ENCODE measurements at regions not wholly inside any gene's neighbourhood (a gene's known extent, or its start where the extent isn't known, plus 50 kb on each side); places are given as distances from the start of the nearest gene placed in this dataset.
"Not testable (repeated sequence)": the region's sequence is repeated elsewhere in the genome, so short reads cannot be mapped to it uniquely, and the experiment has no call there.

GRCh38 chr4:83917572-83917971, 381.7 kb downstream of the GPAT3 start:
- DNase-seq (ENCODE audit: low read depth) = no peak

GRCh38 chr4:83910693-83911092, 374.8 kb downstream of the GPAT3 start:
- no peak for DNase-seq (ENCODE audit: low read depth)

DNA sequence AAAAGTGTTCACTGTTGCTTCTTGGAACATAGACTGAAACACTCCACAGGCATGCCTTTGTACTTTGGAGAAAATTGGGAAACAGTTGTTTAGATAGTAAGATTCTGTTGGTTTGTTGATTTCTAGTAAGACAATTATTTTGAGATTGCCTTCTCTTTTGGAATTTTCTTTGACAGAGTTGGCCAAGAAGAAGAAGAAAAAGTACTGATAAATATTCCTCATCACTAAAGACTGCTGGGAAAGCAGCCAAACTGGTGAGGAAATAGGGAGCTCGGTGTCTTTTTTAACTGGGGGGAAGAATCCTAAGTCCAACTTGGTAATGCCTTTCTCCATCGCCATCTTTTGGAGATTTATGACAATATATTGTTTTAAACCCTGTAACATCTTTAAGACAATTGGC, 370.7 kb downstream of the GPAT3 start:
- DNase-seq (ENCODE audit: low read depth) = no peak

- no peak for DNase-seq (ENCODE audit: low read depth)
These were observed 370.0 kb downstream of the GPAT3 start for GRCh38 chr4:83905952-83906351.

- not testable (repeated sequence) for DNase-seq (ENCODE audit: low read depth)
These were observed 367.8 kb downstream of the GPAT3 start for GRCh38 chr4:83903740-83904139.

DNA sequence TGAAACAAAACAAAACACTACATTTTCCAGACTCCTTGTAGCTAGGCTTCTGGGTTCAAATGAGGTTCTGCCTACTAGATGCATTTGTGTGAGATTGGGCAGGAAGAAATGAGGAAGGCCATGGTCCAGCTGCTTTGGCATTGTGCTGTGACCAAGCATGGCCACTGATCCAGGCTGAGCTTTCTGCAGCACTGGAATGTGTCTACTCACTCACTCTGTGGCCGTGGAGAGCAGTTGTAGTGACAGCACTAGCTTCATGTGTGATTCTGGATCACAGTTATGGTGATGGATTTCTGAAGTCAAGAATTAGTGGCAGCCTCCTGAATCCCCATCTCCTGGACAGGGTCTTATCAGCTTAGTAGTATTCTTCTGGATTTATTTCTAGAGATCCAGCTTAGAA, 358.9 kb downstream of the GPAT3 start:
- DNase-seq (ENCODE audit: low read depth) = no peak

DNA sequence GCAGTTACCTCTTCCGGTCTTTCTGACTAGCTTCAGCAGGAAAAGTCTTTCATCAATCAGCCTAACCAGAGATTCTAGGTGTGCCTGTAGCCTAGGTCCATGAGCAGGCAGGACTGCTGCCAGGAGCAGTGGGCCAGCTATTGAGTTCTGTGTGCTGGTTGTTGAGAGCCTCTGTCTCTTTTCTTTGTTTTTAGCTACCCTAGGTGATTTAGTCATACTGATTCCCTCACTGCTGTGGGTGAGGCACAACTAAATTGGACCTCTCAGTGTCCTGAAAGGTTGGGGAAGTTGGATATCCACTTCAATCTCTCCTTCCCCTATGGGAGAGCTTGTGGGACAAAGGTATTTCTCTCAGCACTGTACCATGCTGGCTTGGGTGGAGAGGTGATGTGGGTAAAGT, 354.9 kb downstream of the GPAT3 start:
- no peak for DNase-seq (ENCODE audit: low read depth)

DNA sequence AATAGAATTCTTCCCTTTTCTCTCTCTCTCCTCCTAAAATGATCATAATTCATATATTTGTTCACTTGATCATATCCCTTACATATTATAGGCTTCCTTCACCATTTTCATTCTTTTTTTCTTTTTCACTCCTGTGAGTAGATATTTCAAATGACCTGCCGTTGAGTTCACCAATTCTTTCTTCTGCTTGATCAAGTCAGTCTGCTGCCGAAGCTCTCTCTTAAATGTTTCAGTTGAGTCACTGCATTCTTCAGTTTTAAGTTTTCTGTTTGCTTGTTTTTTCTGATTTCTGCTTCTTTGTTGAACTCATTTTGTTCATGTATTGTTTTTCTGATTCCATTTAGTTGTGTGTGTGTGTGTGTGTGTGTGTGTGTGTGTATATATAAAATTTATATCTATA, 354.3 kb downstream of the GPAT3 start:
- DNase-seq (ENCODE audit: low read depth) = no peak

GRCh38 chr4:83889802-83890201, 353.9 kb downstream of the GPAT3 start:
- peak; percentile 41 for DNase-seq (ENCODE audit: low read depth)

GRCh38 chr4:83885256-83886182, 349.6 kb downstream of the GPAT3 start:
- no peak for DNase-seq (ENCODE audit: low read depth)

GRCh38 chr4:83876047-83876446, 340.1 kb downstream of the GPAT3 start:
- DNase-seq (ENCODE audit: low read depth) = no peak

- DNase-seq (ENCODE audit: low read depth) = no peak
These were observed 339.5 kb downstream of the GPAT3 start for GRCh38 chr4:83875437-83875836.

DNA sequence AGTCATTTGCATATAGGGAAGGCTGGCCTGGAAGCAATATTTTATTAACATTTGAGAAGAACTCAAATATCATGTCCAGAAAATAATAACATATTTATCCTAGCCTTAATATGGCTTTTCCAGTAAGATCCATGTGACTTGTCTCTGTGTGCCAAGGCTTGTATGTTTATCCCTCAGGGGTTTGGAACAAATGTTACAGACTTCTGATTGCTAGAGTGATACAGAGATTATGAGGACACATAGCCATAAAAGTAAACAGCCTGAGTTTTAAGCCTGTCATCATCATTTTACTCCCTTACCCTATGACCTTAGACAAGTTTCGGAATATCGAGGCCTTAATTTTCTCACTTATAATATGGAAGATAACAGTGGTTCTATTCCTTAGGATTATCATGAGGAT, 338.1 kb downstream of the GPAT3 start:
- no peak for DNase-seq (ENCODE audit: low read depth)

DNA sequence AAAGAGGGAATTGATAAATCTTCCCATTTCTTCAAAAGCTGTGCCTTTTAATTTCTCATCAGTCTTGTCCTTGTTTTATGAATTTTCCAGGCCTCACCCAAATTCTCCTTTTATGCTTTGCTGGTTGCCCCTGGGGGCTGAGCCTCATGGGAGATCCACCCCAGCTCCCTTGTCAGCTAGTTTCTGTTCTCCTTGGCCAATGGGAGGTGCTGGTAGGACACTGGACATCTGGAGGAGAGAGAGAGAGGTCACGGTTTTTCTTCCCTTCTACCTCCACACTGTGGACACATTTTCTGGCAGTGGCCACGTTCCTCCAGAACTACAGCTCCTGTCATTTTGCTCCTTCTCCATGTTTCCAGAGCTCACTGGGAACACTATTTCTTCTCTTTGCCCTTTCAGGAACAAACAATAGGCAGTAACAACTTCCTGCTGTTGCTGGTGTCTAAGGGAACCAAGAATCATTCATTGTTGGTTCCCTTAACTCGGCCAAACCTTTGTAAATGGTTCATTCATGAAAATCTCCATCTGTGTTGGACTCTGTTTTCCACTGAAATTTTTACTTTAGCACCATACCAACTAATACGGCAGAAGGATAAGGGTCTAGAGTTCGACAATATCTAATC, 334.5 kb downstream of the GPAT3 start:
- DNase-seq (ENCODE audit: low read depth) = no peak

DNA sequence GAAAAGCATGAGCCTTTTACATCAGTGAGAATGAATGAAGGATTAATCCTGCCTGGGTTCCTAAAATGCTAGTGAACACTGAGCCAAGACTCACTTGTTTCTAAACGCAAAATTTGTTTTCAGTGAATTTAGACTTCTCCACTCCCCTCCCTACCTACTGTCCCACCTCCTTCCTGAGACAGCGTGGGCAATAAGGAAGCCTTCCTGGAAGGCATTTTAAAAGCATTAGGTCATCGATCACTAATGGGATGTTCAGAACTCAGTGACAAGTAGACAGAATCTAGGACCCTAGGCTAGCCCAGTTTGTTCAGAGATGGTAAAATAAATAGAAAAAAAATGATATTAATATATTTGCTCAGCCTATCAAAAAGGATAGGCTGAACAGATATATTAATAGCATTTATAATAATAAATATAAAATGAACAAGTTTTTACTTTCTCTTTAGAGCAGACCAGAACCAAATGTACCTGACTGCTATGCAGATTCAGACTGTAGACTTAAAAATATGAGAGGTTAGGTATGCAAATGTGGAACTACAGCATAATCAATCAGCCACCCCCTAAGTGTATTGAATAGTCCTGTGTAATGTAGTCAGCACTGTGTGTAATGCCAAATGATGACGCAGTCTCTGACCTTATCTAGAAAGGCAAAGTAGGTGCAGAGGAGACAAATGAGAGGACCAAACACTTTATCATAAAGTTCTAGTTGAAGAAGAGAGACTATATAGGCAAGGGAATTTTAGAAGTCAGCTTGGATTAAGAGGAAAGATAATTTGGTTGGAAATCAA, 331.1 kb downstream of the GPAT3 start:
- DNase-seq (ENCODE audit: low read depth) = no peak

DNA sequence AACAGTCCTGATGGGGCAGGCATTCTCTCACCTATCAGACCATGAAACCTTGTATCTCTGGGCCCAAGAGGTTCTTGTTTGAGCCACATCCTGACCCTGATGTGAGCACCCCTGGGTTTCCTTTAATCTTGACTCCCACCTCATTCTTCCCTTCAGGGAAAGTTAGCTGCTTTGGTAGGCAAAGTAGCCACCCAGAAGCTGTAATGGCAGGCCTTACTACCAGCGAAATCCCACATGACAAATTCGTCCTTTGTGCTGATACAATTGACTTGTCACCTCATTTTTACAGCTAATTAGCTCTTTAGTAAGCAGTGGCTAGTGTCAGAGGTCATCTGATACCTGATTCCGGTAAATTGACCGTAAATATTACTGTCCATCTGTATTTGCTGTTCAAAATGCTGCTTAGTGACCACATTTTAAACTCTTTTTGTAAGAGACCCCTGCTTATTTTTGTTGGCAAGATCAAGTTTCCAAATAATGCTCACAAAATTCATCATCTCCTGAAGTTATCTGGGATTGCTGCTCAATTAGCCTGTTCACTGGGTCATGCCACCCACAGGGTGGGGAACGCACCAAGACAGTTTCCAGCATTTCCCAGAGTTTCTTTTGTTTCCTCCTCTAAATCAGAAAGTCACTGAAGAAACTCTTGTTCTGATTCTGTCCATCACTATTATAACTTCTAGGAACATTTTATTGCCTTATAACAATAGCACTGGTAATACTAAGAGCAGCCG, 329.7 kb downstream of the GPAT3 start:
- DNase-seq (ENCODE audit: low read depth) = no peak

GRCh38 chr4:83864097-83864817, 328.3 kb downstream of the GPAT3 start:
- DNase-seq (ENCODE audit: low read depth) = no peak

GRCh38 chr4:83862471-83862870, 326.6 kb downstream of the GPAT3 start:
- DNase-seq (ENCODE audit: low read depth) = no peak

GRCh38 chr4:83860200-83860599, 324.3 kb downstream of the GPAT3 start:
- no peak for DNase-seq (ENCODE audit: low read depth)

DNA sequence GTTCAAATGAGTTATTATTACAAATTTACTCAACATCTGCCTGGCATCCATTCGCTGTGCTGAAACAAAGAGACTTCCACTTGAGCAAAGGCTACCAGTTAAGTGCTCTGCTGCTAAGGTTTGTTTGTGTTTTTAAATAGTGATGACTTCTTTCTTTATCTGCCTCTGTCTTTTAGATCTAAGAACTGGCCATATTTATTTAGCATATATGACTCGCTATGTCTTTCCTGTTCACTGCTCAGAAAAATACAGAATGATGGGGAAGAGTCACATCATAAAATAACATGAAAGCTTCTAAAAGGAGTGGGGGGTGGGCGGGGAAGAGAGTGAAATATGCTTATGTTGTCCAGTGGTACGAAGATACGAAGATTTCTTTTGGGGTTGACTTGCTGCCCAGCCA, 322.2 kb downstream of the GPAT3 start:
- no peak for DNase-seq (ENCODE audit: low read depth)

- DNase-seq (ENCODE audit: low read depth) = peak; percentile 97
These were observed 319.1 kb downstream of the GPAT3 start for GRCh38 chr4:83855044-83855443.

Data from HS-5 (cell line).